ENCODE measurements at regions not wholly inside any gene's neighbourhood (a gene's known extent, or its start where the extent isn't known, plus 50 kb on each side); places are given as distances from the start of the nearest gene placed in this dataset.

DNA sequence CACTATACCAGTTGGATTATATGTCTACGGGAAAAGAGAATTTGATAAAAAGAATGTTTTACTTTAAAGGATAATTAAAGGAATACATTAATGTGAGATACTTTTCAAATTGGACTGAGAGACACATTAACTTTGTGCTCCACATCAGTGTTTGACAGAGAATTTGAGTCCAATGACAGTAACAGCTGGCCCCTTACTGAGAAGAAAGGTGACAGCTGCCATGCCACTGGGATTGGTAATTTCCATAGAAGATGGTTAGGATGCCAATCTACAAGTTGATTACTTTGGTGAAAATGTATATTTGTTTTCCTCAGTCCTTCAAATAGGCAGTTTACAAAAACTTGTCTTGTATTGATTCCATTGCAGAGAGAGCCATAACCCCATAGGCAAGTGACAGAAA lies 578.4 kb downstream of the SLCO4C1 start:
- TF ChIP-seq, protein P1, sequence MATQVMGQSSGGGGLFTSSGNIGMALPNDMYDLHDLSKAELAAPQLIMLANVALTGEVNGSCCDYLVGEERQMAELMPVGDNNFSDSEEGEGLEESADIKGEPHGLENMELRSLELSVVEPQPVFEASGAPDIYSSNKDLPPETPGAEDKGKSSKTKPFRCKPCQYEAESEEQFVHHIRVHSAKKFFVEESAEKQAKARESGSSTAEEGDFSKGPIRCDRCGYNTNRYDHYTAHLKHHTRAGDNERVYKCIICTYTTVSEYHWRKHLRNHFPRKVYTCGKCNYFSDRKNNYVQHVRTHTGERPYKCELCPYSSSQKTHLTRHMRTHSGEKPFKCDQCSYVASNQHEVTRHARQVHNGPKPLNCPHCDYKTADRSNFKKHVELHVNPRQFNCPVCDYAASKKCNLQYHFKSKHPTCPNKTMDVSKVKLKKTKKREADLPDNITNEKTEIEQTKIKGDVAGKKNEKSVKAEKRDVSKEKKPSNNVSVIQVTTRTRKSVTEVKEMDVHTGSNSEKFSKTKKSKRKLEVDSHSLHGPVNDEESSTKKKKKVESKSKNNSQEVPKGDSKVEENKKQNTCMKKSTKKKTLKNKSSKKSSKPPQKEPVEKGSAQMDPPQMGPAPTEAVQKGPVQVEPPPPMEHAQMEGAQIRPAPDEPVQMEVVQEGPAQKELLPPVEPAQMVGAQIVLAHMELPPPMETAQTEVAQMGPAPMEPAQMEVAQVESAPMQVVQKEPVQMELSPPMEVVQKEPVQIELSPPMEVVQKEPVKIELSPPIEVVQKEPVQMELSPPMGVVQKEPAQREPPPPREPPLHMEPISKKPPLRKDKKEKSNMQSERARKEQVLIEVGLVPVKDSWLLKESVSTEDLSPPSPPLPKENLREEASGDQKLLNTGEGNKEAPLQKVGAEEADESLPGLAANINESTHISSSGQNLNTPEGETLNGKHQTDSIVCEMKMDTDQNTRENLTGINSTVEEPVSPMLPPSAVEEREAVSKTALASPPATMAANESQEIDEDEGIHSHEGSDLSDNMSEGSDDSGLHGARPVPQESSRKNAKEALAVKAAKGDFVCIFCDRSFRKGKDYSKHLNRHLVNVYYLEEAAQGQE (IDR thresholded peaks at IDR 0.05; ENCODE audit: insufficient read depth in 1 of 2, low read depth in 2 of 2, low read length in 2 of 2), result no peak
- TF ChIP-seq TAF1 (IDR thresholded peaks at IDR 0.05; ENCODE audit: borderline replicate concordance, insufficient read depth, low read length), result no peak
- no peak for TF ChIP-seq FOXP2 (optimal IDR thresholded peaks at IDR 0.05; ENCODE audit: borderline replicate concordance, extremely low read depth, extremely low read length, insufficient read depth)
- no peak for TF ChIP-seq SIN3A (IDR thresholded peaks at IDR 0.05; ENCODE audit: borderline replicate concordance, insufficient read depth, low read length)
- no peak for TF ChIP-seq POLR2AphosphoS5 (IDR thresholded peaks at IDR 0.05; ENCODE audit: low read depth, low read length)

DNA sequence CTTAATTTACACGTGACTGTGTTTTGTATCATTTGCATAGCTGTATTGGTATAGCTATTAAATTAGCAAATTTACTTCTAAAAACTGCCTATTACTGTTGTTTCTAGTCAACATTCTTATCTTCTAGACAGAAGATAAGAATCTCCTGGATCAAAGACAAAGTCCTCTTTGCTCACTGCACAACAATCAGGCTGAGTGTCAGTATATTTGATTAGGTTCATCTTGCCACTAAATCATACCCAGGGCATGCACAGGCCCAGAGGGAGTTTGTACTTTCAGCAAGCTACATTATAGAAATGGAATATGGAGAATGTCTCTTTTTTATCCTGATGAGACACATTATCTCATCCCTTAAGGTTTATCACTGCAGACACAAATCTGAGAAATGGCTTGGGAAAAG lies 579.1 kb downstream of the SLCO4C1 start:
- TF ChIP-seq FOXP2 (optimal IDR thresholded peaks at IDR 0.05; ENCODE audit: borderline replicate concordance, extremely low read depth, extremely low read length, insufficient read depth) (no peak), SIN3A (IDR thresholded peaks at IDR 0.05; ENCODE audit: borderline replicate concordance, insufficient read depth, low read length) (no peak), POLR2AphosphoS5 (IDR thresholded peaks at IDR 0.05; ENCODE audit: low read depth, low read length) (no peak), TAF1 (IDR thresholded peaks at IDR 0.05; ENCODE audit: borderline replicate concordance, insufficient read depth, low read length) (no peak)
- TF ChIP-seq, protein P1 (IDR thresholded peaks at IDR 0.05; ENCODE audit: insufficient read depth in 1 of 2, low read depth in 2 of 2, low read length in 2 of 2), result no peak

DNA sequence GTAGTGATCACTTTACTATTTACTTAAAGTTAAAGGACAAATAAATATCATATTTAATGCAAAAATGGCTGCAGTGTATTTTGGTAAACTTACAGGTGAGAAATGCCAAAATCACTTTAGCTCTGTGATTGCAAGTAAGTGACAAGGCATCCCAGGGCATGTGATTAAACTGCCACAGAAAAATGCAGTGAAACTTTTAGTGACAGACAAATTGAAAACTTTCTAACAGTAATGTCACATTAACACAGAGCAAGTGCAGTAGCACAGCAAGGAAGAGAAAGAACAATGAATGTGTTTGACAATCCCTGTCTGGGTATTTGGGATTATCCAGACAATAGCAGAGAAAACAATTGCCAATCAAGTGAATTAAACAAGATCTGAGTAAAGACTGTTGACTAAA lies 606.8 kb downstream of the SLCO4C1 start:
- TF ChIP-seq FOXP2 (optimal IDR thresholded peaks at IDR 0.05; ENCODE audit: borderline replicate concordance, extremely low read depth, extremely low read length, insufficient read depth), result no peak
- TF ChIP-seq SIN3A (IDR thresholded peaks at IDR 0.05; ENCODE audit: borderline replicate concordance, insufficient read depth, low read length), result no peak
- no peak for TF ChIP-seq TAF1 (IDR thresholded peaks at IDR 0.05; ENCODE audit: borderline replicate concordance, insufficient read depth, low read length)
- TF ChIP-seq, protein P1 (IDR thresholded peaks at IDR 0.05; ENCODE audit: insufficient read depth in 1 of 2, low read depth in 2 of 2, low read length in 2 of 2), result no peak
- TF ChIP-seq POLR2AphosphoS5 (IDR thresholded peaks at IDR 0.05; ENCODE audit: low read depth, low read length), result no peak

DNA sequence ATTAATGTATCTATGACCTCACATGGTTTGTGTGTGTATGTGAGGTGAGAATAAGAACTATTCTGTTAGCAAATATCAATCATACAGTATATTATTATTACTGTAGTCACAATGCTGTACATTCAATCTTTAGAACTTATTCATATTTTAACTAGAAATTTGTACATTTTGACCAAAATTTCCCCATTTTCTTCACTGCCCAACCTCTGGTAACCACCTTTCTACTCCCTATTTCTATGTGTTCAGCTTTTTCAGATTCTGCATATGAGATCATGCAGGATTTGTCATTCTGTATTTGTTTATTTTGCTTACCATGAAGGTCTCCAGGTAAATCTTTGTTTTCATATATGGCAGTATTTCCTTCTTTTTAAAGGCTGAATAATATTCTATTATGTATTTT lies 607.9 kb downstream of the SLCO4C1 start:
- TF ChIP-seq, protein P1 (IDR thresholded peaks at IDR 0.05; ENCODE audit: insufficient read depth in 1 of 2, low read depth in 2 of 2, low read length in 2 of 2), result no peak
- TF ChIP-seq FOXP2 (optimal IDR thresholded peaks at IDR 0.05; ENCODE audit: borderline replicate concordance, extremely low read depth, extremely low read length, insufficient read depth) (no peak), POLR2AphosphoS5 (IDR thresholded peaks at IDR 0.05; ENCODE audit: low read depth, low read length) (no peak), SIN3A (IDR thresholded peaks at IDR 0.05; ENCODE audit: borderline replicate concordance, insufficient read depth, low read length) (no peak), TAF1 (IDR thresholded peaks at IDR 0.05; ENCODE audit: borderline replicate concordance, insufficient read depth, low read length) (no peak)
